CD4-positive, alpha-beta T cell (primary cell): ENCODE measurements at regions not wholly inside any gene's neighbourhood (a gene's known extent, or its start where the extent isn't known, plus 50 kb on each side); places are given as distances from the start of the nearest gene placed in this dataset.

ENCODE experiments used
- ATAC-seq: fragments of 200-7000 bp; cut with Tn5 transposase; one replicate; pipeline ENCODE4 v1.10.0; 2022; ENCODE audit warnings: mild to moderate bottlenecking; ENCODE audit not compliant: poor library complexity
- CTCF ChIA-PET: fragments of 350-600 bp; sonication (Branson Sonifier 250); formaldehyde crosslinking; loops from one replicate; lab custom pipeline; 2021; ENCODE audit warnings: antibody characterized with exemption, inconsistent platforms; lab: Charles Lee
- POLR2A ChIA-PET: fragments of 350-600 bp; sonication (Branson Sonifier 250); formaldehyde crosslinking; loops from one replicate; lab custom pipeline; 2021; ENCODE audit warnings: antibody characterized with exemption, inconsistent platforms; lab: Charles Lee
- DNase-seq, 14 experiments: peaks; one replicate each; pipeline ENCODE4 v3.0.0-alpha.2; 2013 to 2020; ENCODE audit warnings: mixed read lengths in 2 of 14
- H3K27ac ChIP-seq, 2 donors: one replicate each; pipeline versions ENCODE4 v1.5.1 to v1.7.0; 2013; ENCODE audit warnings: low read length in 2 of 2, low read depth in 1 of 2, mild to moderate bottlenecking in 1 of 2
- H3K27me3 ChIP-seq, 2 experiments: 1 replicate in 1 of 2; 2 replicates in 1 of 2; pipeline versions ENCODE4 v1.6.1 to v1.7.0; 2013; ENCODE audit warnings: low read length in 2 of 2, control low read depth in 1 of 2, mild to moderate bottlenecking in 1 of 2, moderate library complexity in 1 of 2; ENCODE audit not compliant: insufficient read depth in 2 of 2, control insufficient read depth in 1 of 2
- H3K36me3 ChIP-seq: one replicate; pipeline ENCODE4 v1.6.1; 2013; ENCODE audit warnings: low read length, control low read depth; ENCODE audit not compliant: insufficient read depth
- H3K4me1 ChIP-seq: one replicate; pipeline ENCODE4 v1.6.1; 2013; ENCODE audit warnings: low read length, control low read depth; ENCODE audit not compliant: insufficient read depth
- H3K4me3 ChIP-seq: one replicate; pipeline ENCODE4 v1.5.1; 2013; ENCODE audit warnings: mild to moderate bottlenecking, low read length, moderate library complexity
- H3K9me3 ChIP-seq, 2 experiments: 1 replicate in 1 of 2; 2 replicates in 1 of 2; pipeline versions ENCODE4 v1.6.1 to v1.7.0; 2013; ENCODE audit warnings: low read length in 2 of 2, mild to moderate bottlenecking in 2 of 2, control low read depth in 1 of 2, moderate library complexity in 1 of 2; ENCODE audit not compliant: control insufficient read depth in 1 of 2, insufficient read depth in 1 of 2
- H3K27ac Mint-ChIP-seq: one replicate; pipeline ENCODE4 v1.8.0; 2020; ENCODE audit warnings: mixed read lengths
- H3K27me3 Mint-ChIP-seq: one replicate; pipeline ENCODE4 v1.8.0; 2021; ENCODE audit warnings: mixed read lengths
- H3K36me3 Mint-ChIP-seq: one replicate; pipeline ENCODE4 v1.8.0; 2021; ENCODE audit warnings: low read depth, mixed read lengths
- H3K4me1 Mint-ChIP-seq: one replicate; pipeline ENCODE4 v1.8.0; 2021; ENCODE audit warnings: low read depth, mixed read lengths
- H3K4me3 Mint-ChIP-seq: one replicate; pipeline ENCODE4 v1.8.0; 2020; ENCODE audit warnings: mild to moderate bottlenecking, mixed read lengths
- H3K9me3 Mint-ChIP-seq: one replicate; pipeline ENCODE4 v1.8.0; 2020; ENCODE audit warnings: mixed read lengths
- CTCF ChIP-seq: fragments of 200-600 bp; IDR thresholded peaks from one replicate; pipeline ENCODE4 v1.8.0; 2022; ENCODE audit warnings: antibody characterized with exemption, mild to moderate bottlenecking
- intact Hi-C, 2 experiments: fragments of 100-400 bp; cut with DNase I in 1 of 2; cut with micrococcal nuclease in 1 of 2; formaldehyde crosslinking; loops; one replicate each; pipeline versions ENCODE4 v1.15.1 to v1.9.0; 2023 to 2025; cut with DNase I, micrococcal nuclease

GRCh38 chr11:87851827-87852226 lies 323.4 kb downstream of the RAB38 start:
- Histone ChIP-seq H3K4me3 (no peak overlapping the region), H3K27me3 (no peaks in the 10 kb centered on the region), H3K36me3 (no peaks in the 10 kb centered on the region), H3K27ac (no peak overlapping the region), H3K9me3 (no peaks in the 10 kb centered on the region), H3K4me1 (no peaks in the 10 kb centered on the region)
- no peaks in the 10 kb centered on the region for H3K36me3 Mint-ChIP-seq
- no peak for DNase-seq
- intact Hi-C loops: no loop called here
- no peaks in the 10 kb centered on the region for H3K9me3 Mint-ChIP-seq
- H3K4me3 Mint-ChIP-seq: no peak overlapping the region
- no peak for ATAC-seq
- no peaks in the 10 kb centered on the region for H3K4me1 Mint-ChIP-seq
- TF ChIP-seq CTCF: no peak
- POLR2A ChIA-PET: no interaction called here
- no peaks in the 10 kb centered on the region for H3K27me3 Mint-ChIP-seq
- CTCF ChIA-PET: no interaction called here
- H3K27ac Mint-ChIP-seq: no peak overlapping the region

GRCh38 chr11:87851234-87851633 lies 324.0 kb downstream of the RAB38 start:
- no peak overlapping the region for H3K27ac ChIP-seq
- ChIA-PET CTCF (no interaction called here), POLR2A (no interaction called here)
- H3K27me3 ChIP-seq: no peaks in the 10 kb centered on the region
- H3K27ac Mint-ChIP-seq: no peak overlapping the region
- H3K36me3 ChIP-seq: no peaks in the 10 kb centered on the region
- no peaks in the 10 kb centered on the region for H3K4me1 Mint-ChIP-seq
- ATAC-seq (no peak), DNase-seq (no peak)
- H3K4me1 ChIP-seq: no peaks in the 10 kb centered on the region
- H3K4me3 Mint-ChIP-seq: no peak overlapping the region
- H3K27me3 Mint-ChIP-seq: no peaks in the 10 kb centered on the region
- no peaks in the 10 kb centered on the region for H3K36me3 Mint-ChIP-seq
- intact Hi-C loops: no loop called here
- no peak overlapping the region for H3K4me3 ChIP-seq
- TF ChIP-seq CTCF: no peak
- no peaks in the 10 kb centered on the region for H3K9me3 ChIP-seq
- no peaks in the 10 kb centered on the region for H3K9me3 Mint-ChIP-seq

- intact Hi-C loops: no loop called here
- H3K27ac ChIP-seq: no peak overlapping the region
- H3K9me3 Mint-ChIP-seq: no peaks in the 10 kb centered on the region
- no peaks in the 10 kb centered on the region for H3K4me1 Mint-ChIP-seq
- no peaks in the 10 kb centered on the region for H3K27me3 Mint-ChIP-seq
- no peaks in the 10 kb centered on the region for H3K36me3 Mint-ChIP-seq
- DNase-seq (no peak), ATAC-seq (no peak)
- H3K27ac Mint-ChIP-seq: no peak overlapping the region
- TF ChIP-seq CTCF: no peak
- H3K9me3 ChIP-seq: no peaks in the 10 kb centered on the region
- CTCF ChIA-PET: no interaction called here
- H3K4me3 ChIP-seq: no peak overlapping the region
- POLR2A ChIA-PET: no interaction called here
- no peaks in the 10 kb centered on the region for H3K4me1 ChIP-seq
- H3K4me3 Mint-ChIP-seq: no peak overlapping the region
- no peaks in the 10 kb centered on the region for H3K36me3 ChIP-seq
- no peaks in the 10 kb centered on the region for H3K27me3 ChIP-seq
These were observed 326.0 kb downstream of the RAB38 start for GRCh38 chr11:87849216-87849615.
